SH-SY5Y (cell line): ENCODE measurements at regions not wholly inside any gene's neighbourhood (a gene's known extent, or its start where the extent isn't known, plus 50 kb on each side); places are given as distances from the start of the nearest gene placed in this dataset.

ENCODE experiments used
- GATA2 ChIP-seq: IDR thresholded peaks from 2 replicates; pipeline ENCODE4 v1.6.1; 2011; ENCODE audit warnings: mild to moderate bottlenecking, low read depth, low read length
- GATA3 ChIP-seq: IDR thresholded peaks from 2 replicates; pipeline ENCODE4 v1.6.1; 2011; ENCODE audit warnings: low read depth, mild to moderate bottlenecking, low read length, moderate library complexity

GRCh38 chr4:164601653-164602052 is 152.3 kb upstream of the SMIM31 start:
- TF ChIP-seq GATA3: no peak
- no peak for TF ChIP-seq GATA2
